Fibroblast of skin of left biceps (primary cell): ENCODE measurements at regions not wholly inside any gene's neighbourhood (a gene's known extent, or its start where the extent isn't known, plus 50 kb on each side); places are given as distances from the start of the nearest gene placed in this dataset.

Source experiments
- DNase-seq, 2 experiments: peaks; one replicate each; pipeline ENCODE4 v3.0.0-alpha.2; 2013; ENCODE audit warnings: low read depth in 2 of 2

DNA sequence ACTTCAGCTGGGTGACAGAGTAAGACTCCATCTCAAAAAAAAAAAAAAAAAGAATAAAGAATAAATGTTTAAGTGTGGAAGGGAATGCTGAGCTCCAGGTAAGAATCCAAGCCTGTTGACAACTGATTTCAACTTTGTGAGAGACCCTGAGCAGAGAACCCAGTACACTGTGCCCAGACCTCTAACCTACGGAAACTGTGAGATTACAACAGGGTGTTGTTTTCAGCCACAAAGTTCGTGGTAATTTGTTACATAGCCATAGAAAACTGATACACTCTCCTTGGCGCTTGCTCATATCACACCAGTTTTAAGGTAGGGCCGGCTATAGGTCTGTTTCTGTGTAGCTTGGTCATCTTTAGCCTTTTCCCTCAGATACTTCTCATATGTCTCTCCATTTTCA, 98.4 kb upstream of the PAPOLG start:
- DNase-seq: no peak

DNA sequence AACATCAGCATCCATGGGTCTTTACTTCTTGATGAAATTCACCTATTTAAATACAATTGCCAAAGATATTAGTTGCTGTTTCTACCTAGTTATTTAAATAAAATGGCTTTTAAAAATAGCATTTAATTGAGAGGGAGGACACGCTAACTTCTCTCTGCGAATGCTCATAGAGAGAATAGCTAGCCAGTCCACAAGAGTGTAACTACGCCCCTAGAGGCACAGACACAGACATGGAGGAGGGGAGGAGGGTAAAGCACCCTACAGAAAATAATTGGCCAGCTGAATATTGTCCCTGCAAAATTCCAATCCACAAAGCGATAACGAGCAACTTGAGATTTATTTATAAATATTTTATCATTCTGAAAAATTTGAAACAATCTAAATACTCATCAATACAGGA, 97.0 kb upstream of the PAPOLG start:
- no peak for DNase-seq

DNA sequence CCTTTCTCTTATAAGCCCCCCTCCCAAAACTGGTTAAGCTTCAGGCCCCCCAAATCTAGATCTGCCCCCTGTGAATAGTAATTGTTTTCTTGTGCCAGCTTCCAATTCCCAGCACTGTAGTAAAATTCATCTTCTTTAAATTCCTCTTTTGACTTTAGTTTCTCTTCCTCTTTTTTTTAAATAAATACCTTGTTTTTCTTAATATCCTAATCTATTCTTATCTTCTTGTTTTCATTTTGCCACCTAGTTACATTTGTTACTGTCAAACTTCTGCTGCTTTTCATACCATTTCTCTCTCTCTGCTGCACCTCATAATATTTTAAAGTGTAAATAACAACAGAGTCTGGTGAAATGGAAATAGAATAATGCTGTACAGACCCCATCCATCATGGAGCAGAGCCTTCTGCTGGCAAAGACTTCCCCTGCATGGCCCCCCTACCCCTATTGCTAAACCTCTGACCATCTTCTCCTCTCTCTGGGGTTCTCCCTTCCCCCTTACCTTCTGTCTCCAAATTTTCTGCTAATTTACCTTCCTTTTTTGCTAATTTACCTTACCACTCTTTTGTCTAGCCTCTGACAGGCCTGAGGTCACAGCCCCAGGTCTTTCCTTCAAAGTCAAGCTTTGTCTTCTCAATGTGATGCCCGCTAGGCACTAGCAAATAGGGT, 94.9 kb upstream of the PAPOLG start:
- DNase-seq: no peak

DNA sequence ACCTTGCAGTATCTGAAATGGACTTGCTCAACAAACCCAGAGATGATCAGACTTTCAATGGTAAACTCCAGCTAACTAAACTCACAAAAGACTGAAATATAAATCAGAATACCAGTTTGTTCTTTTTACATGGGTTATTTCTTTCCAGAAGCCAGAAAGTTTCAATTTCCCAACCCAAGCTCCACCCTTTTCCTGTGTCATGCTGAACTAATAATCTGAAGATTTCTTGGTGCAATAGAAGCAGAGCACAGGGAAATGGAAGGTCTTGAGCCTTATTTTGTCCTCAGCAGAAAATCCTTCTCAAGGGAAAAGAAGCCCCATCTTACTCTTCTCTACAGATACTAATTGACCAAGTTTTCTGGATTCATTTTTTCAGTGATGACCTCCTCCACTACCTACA, 93.3 kb upstream of the PAPOLG start:
- DNase-seq: no peak

DNA sequence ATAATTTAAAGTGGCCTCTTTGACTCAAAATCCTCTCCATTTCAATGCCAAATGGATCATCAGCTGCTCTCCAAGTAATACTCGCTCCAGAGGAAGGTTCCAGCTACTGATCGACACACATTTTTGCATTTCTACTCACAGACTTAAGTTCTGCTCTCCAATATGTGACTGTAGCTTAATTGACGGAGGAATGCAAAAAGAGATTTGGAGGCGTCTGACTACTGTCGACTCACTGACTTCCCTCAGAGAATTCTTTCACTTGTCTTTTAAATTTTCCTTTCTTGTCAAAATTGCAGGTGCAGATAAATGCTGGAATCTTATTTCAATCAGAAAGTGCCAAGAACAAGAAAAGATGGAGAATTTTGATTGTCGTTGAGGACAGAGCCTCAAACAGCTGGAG, 84.1 kb upstream of the PAPOLG start:
- no peak for DNase-seq

DNA sequence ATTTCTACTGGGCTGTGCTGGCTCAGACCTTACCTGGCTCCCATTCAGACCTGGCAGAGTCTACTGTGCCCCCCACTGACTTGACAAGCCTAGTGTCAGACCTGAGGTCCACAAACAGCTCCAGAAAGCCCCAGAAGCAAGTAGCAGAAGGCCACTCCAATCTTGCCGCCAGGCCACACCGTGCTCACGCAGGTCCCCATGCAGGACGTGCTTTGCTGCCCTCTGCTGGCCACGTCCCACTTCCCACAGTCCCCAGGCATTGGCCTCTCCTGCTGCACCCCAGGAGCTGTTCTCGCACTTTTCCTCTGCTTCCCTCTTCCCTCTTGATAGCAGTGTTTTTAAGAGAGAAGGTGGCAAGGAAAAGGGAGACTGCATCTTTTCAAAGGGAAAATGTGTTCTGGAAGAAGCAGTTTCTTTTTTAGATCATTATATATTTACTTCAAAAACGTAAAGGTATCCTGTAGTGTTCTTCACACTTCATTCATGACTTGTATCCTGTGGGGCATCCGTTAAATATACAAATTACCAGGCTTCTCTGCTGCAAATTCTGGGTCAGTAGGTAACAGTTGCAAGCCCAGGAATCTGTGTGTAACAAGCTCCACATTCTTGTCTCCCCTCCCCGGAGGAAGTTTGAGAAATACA, 81.4 kb upstream of the PAPOLG start:
- DNase-seq: peak; percentile 10 to 22

DNA sequence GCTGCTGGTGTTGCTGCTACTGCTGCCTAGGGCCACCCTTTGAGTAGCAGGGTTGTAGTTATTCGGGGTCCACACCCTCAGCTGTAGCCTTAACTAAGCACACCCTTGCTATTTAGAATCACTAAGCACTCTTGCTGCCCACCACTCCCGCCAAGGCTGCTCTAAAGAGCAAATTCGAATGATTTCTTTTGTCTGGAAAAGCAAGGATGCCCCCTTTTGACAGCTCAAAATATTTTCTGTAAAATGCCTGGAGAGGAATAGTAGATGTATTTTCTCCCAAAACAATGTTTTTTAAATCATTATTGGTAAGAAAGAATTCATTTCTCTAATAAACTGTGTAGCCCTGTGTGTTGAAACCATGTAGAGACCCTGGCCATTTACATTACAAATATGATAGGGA, 80.8 kb upstream of the PAPOLG start:
- no peak for DNase-seq

DNA sequence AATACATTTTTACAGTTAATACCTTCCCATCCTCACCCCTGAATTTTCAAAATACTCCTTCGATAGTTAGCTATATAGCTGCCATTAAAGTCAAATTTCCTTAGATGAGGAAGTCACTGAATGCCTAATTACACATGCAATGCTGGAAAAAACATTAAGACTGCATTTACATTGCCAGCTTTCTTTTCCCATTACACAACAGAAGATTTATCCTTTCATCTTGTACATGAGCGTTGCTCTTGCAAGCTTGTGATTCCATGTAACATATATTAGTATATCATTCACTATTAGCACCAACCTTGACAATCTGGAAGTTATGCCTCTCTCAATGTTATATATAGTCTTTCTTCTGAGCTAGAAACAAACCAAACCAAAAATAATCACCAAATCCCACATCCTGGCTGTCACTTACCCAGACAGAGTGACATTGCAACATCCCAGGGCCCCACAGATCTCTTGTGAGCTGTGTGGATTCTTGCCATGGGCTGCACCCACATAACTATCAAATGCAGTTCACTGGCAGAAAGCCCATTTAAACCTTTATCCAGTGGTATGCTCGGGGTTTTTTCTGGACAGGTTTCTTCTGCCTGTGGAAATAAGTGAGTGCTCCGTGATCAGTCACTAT, 79.2 kb upstream of the PAPOLG start:
- DNase-seq: no peak

DNA sequence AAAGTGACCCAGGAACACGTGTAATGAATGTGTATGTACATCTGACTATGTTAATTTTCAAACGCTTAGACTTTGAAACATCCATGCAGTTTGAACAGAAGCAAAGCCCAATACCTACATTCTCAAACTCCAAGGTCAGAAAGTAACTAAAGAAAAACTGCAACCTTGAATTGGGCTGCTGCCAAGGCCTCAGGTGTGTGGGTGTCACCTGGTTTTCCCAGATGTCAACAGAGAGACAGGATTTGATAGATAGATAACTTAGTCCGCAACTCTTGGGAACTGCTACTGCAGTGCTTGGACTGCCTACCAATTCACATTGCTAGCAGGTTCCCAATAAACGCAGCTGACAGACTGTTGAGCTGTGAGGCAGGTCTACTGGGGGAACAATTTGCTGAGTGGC, 78.7 kb upstream of the PAPOLG start:
- no peak for DNase-seq

DNA sequence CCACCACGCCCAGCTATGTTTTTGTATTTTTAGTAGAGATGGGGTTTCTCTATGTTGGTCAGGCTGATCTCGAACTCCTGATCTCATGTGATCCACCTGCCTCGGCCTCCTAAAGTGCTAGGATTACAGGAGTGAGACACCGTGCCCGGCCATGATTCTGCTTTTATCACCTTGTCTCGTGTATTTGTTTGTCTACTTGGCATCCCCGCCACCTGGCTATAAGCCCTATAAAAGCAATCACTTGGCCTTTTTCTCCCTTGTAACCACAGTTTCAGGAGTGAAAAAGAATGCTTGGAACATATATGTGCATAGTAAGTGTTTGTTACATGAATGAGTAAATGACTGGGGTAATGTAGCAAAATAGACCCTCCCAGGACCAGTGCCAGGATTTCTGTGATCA, 77.5 kb upstream of the PAPOLG start:
- DNase-seq: no peak

DNA sequence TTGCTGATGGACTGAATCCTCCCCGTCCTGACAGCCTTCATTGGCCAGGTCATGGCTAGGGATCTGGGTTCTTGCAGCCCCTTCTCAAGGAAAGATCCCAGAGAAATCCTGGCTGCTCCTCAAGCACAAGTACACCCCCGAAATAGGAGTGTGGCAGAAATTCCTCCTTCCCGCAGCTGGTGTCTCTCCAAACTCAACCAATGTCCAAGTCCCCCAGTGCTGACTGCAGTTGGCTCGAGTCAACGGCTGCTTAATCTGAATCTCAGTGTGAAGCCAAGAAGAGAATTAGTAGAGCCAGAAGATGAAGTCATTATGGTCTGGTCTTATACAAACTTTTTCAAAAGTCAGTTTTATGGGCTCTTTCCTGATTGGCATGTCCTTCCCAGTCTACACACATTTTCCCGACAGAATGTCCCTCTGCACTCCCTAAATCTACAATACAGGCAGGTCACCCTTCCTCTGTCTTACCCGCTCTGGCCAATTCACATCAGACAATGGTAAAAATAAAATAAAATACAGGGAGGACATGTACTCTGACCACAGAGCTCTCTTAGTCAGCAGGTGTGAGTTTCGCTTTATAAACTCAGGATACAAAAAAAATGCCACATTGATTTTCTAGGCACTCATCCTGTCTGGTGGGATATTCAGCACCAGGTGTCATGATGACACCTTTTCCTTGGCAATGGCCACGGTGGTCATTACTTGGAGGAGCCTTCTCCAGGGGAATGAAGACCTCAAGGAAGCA, 76.9 kb upstream of the PAPOLG start:
- no peak for DNase-seq

DNA sequence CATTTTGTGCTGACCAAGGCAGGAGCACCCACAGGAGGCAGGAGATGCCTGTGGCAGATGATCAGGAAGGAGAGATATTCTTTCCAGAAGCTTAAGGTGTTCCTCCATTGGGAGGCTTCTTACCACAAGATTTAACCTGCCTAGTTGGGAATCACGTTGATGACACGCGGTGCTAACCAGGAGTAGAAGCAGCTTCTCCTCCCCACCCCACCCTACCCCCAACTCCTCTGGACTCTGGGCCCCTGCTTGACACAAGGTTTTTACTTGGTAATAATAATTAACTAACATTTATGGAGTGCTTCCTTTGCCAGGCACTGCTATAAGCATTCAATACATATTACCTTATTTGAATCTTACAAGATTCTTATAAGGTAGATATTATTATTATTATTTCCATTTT, 62.5 kb upstream of the PAPOLG start:
- DNase-seq: no peak

DNA sequence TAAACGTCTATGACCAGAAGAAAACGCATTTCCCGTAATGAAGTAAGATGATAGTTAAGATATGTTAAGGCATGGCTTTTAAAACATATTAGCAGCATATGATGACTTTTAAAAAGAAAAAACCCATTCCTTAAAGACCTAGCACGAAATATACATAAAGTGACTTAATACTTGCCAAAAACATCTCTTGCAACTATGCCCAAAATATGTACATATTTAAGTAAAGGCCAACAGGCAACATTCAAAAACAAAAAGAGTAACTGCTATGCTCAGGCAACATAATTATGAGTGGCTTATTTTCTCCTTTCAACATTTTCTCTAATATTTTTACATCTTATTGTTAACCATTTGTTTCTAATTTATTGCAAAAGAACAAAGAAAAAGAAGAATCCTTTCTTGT, 60.3 kb upstream of the PAPOLG start:
- DNase-seq: no peak

DNA sequence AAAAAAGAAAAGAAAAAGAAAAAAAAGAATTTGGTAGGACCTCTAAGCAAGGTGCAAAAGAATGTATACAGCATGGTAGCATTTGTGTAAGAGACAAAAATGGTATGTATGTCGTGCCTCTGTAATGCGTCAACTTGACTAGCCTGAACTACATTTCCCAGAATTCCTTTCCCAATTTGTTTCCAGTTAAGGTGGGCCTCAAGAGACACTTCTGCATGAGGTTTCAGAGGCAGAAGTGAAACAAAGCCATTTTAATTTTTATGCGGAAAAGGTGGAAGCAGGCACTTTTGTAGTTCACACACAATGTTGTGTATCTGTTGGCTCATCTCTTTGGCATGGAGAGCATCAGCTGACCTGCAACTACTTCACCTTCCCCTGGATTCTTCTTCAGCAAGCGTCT, 56.5 kb upstream of the PAPOLG start:
- no peak for DNase-seq

DNA sequence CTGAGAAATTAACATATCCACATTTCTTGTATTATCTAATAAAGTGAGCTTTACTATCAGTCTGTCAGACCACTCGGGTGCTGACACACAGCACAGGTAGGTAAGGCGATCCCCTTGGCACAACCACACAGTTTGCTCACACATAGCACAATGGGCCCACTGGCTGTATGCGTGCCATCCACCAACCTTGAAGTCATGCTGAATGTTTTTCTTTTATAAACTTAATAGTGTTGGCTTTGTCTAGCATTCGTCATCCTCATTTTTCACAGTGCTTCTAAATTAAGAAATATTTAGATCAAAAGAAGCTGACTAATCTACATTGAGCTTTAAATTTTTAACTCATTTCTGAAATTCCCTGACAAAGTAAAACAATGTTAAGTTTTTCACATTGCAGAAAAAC, 50.0 kb upstream of the PAPOLG start:
- no peak for DNase-seq
